ENCODE measurements at regions not wholly inside any gene's neighbourhood (a gene's known extent, or its start where the extent isn't known, plus 50 kb on each side); places are given as distances from the start of the nearest gene placed in this dataset.

DNA sequence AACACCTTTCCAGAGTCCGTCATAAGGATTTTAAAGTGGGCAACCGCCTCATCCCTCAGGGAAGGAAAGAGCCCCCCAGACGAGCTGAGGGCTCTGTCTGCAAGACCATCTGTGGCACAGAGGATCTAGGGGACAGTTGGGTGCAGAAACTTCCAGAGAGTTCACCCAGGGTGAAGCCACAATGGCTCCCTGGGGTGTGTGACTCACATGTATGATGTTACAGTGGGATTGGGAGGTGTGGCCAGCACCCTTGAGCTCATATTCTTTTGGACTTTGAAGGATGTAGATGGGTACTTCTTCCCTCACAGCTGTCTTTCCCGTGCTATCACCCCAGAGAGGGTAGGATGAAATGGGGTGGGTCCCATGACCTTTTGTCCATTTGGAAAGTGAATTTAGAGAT, 95.5 kb downstream of the NCR2 start:
- DNase-seq (ENCODE audit: low spot score) = no peak
- H3K27ac ChIP-seq = no peak overlapping the region

DNA sequence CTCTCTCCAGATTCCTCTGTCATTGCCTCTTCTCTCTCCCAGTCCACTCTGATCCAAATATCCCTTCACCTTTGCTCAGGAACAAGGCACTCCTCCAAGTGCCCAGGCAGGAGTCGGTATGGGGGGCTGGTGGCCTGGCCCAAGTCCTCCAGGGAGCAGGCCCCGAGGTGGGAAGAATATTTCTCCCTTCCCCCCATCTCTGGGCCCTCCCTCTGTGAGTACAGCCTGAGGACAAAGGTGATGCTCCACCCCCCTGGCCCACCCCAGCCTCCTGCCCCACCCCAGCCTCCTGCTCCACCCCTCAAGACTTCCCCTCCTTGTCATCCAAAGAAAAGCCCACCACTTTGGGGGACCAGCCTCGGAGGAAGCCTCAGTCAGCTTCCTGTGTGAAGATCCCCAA, 96.9 kb downstream of the NCR2 start:
- no peak for DNase-seq (ENCODE audit: low spot score)
- Histone ChIP-seq H3K27ac (no peak overlapping the region), H3K27me3 (no peaks in the 10 kb centered on the region), H3K4me1 (peaks cover 0 to 22% of the 10 kb centered on the region in 2 donors), H3K9me3 (no peaks in the 10 kb centered on the region), H3K36me3 (no peaks in the 10 kb centered on the region), H3K4me3 (no peak overlapping the region)
- TF ChIP-seq, protein P1, sequence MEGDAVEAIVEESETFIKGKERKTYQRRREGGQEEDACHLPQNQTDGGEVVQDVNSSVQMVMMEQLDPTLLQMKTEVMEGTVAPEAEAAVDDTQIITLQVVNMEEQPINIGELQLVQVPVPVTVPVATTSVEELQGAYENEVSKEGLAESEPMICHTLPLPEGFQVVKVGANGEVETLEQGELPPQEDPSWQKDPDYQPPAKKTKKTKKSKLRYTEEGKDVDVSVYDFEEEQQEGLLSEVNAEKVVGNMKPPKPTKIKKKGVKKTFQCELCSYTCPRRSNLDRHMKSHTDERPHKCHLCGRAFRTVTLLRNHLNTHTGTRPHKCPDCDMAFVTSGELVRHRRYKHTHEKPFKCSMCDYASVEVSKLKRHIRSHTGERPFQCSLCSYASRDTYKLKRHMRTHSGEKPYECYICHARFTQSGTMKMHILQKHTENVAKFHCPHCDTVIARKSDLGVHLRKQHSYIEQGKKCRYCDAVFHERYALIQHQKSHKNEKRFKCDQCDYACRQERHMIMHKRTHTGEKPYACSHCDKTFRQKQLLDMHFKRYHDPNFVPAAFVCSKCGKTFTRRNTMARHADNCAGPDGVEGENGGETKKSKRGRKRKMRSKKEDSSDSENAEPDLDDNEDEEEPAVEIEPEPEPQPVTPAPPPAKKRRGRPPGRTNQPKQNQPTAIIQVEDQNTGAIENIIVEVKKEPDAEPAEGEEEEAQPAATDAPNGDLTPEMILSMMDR (IDR thresholded peaks at IDR 0.05) = no peak

More for the DNA sequence above, 95.5 kb downstream of the NCR2 start:
- TF ChIP-seq, protein P1 (IDR thresholded peaks at IDR 0.05) = no peak
- Histone ChIP-seq H3K4me1 (peaks cover 0 to 34% of the 10 kb centered on the region in 2 donors), H3K27me3 (no peaks in the 10 kb centered on the region), H3K4me3 (no peak overlapping the region), H3K9me3 (no peaks in the 10 kb centered on the region), H3K36me3 (no peaks in the 10 kb centered on the region)

DNA sequence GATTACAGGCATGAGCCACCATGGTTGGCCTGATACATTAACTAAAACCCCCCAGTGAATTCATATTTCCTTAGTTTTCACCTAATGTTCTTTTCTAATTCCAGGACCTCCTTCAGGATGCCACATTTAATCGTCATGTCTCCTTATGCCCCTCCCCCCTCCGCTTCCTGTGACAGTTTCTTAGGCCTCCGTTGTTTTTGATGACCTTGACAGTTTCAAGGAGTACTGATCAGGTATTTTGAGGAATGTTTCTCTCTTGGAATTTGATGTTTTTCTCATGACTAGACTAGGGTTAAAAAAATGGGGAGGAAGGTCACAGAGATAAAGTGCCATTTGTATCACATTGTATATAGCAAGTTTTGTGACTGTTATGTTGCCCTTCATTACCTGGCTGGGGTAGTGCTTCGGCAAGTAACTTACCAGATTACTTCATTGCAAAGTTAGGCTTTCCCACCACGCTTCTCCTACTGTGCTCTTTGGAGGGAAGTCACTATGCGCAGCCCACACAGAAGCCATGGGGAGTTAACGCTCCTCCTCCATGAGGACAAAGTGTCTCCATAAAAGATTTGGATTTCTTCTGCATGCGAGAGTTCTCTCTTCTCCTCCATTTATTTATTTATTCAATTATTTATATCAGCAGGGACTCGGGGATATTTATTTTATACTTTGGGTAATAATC, 99.5 kb downstream of the NCR2 start:
- Histone ChIP-seq H3K4me1 (no peaks in the 10 kb centered on the region), H3K4me3 (no peak overlapping the region), H3K27me3 (no peaks in the 10 kb centered on the region), H3K9me3 (no peaks in the 10 kb centered on the region), H3K36me3 (no peaks in the 10 kb centered on the region), H3K27ac (no peak overlapping the region)
- TF ChIP-seq, protein P1 (IDR thresholded peaks at IDR 0.05) = no peak
- no peak for DNase-seq (ENCODE audit: low spot score)

DNA sequence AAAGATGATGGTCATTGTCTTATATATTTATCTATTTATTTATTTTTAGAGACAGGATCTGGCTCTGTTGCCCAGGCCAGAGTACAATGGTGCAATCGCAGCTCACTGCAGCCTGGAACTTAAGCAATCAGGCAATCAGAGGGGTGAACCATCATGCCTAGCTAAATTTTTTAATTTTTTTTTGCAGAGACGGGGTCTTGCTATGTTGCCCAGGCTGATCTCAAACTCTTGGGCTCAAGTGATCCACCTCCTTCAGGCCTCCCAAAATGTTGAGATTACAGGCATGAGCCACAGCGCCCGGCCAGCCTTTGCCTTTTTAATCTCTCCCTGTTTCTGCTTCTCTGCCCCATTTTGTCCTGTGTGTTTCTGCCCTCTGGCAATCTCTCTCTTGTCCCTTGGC, 102.2 kb downstream of the NCR2 start:
- no peak overlapping the region for H3K4me3 ChIP-seq
- no peaks in the 10 kb centered on the region for H3K9me3 ChIP-seq
- no peaks in the 10 kb centered on the region for H3K36me3 ChIP-seq
- H3K4me1 ChIP-seq = peaks cover 0 to 2% of the 10 kb centered on the region in 2 donors
- H3K27ac ChIP-seq = no peak overlapping the region
- no peaks in the 10 kb centered on the region for H3K27me3 ChIP-seq
- TF ChIP-seq, protein P1 (IDR thresholded peaks at IDR 0.05) = no peak
- DNase-seq (ENCODE audit: low spot score) = no peak

DNA sequence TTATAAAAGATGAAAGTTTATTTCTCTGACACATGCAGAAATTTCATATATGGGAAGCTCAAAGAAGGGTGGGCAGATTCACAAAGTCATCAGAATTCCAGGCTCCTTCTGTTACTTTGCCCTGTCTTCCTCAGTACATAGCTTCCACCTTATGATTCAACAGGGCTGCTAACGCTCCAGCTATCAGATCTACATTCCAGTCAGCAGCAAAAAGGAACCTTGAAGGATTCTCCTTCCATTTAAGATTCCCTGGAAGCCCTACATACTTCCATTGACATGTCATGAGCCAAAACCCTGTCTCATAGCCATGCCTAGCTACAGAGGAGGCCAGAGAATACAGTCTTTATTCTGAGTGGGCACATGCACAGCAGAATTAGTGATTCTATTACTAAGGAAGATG, 103.3 kb downstream of the NCR2 start:
- Histone ChIP-seq H3K4me1 (peaks cover 0 to 14% of the 10 kb centered on the region in 2 donors), H3K4me3 (no peak overlapping the region), H3K27ac (no peak overlapping the region), H3K27me3 (no peaks in the 10 kb centered on the region), H3K36me3 (no peaks in the 10 kb centered on the region), H3K9me3 (no peaks in the 10 kb centered on the region)
- TF ChIP-seq, protein P1 (IDR thresholded peaks at IDR 0.05) = no peak
- no peak for DNase-seq (ENCODE audit: low spot score)

All from right atrium auricular region (tissue), 2 donors.